HUES64 (cell line): ENCODE measurements at regions not wholly inside any gene's neighbourhood (a gene's known extent, or its start where the extent isn't known, plus 50 kb on each side); places are given as distances from the start of the nearest gene placed in this dataset.

Experiments used
- H3K27ac ChIP-seq: 2 replicates; pipeline ENCODE4 v1.7.0; 2013; ENCODE audit warnings: low read depth, low read length, inconsistent platforms
- H3K27me3 ChIP-seq: 2 replicates; pipeline ENCODE4 v1.6.1; 2013; ENCODE audit warnings: mild to moderate bottlenecking, low read length; ENCODE audit not compliant: insufficient read depth
- H3K36me3 ChIP-seq: 2 replicates; pipeline ENCODE4 v1.6.1; 2013; ENCODE audit warnings: mild to moderate bottlenecking, low read length; ENCODE audit not compliant: insufficient read depth
- H3K4me1 ChIP-seq: 2 replicates; pipeline ENCODE4 v1.6.1; 2013; ENCODE audit warnings: mild to moderate bottlenecking, low read length, moderate library complexity; ENCODE audit not compliant: insufficient read depth
- H3K4me3 ChIP-seq: 2 replicates; pipeline ENCODE4 v1.5.1; 2013; ENCODE audit warnings: mild to moderate bottlenecking, low read length, moderate library complexity
- H3K9ac ChIP-seq: 2 replicates; pipeline ENCODE4 v1.6.1; 2013; ENCODE audit warnings: mild to moderate bottlenecking, low read depth, low read length
- H3K9me3 ChIP-seq: 2 replicates; pipeline ENCODE4 v1.6.1; 2013; ENCODE audit warnings: low read depth, low read length; ENCODE audit not compliant: insufficient read depth
- WGBS: fragments of 150-250, 120-280 bp; methylation state at CpG from one replicate; pipeline ENCODE4 v1.1.7; 2013; ENCODE audit warnings: missing lambda C conversion rate; 5-methylcytosine and 5-hydroxymethylcytosine counted together

DNA sequence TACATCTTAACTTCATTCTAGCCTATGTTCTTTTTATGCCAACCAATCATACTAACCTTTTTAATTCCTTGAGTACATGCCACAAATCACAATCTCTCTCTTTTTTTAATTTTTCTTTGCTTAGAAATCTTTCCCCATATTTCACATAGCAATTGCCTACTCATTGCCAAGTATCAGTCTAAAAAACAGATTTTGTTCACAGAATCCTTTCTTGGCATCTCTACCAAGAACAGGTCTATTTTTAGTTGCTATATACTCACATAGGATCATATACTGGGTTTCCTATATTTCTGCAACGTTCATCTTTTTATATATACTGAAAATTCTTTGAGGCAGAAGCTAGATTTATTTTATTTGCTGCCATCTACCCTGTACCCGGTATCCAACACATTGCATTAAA, 292.1 kb downstream of the GASK1B start:
- WGBS = no CpG with 5 or more reads among the region's 2 CpGs
- Histone ChIP-seq H3K4me3 (no peak overlapping the region), H3K9ac (no peak overlapping the region), H3K27ac (no peak overlapping the region), H3K4me1 (no peaks in the 10 kb centered on the region), H3K9me3 (no peaks in the 10 kb centered on the region), H3K36me3 (no peaks in the 10 kb centered on the region), H3K27me3 (no peaks in the 10 kb centered on the region)

DNA sequence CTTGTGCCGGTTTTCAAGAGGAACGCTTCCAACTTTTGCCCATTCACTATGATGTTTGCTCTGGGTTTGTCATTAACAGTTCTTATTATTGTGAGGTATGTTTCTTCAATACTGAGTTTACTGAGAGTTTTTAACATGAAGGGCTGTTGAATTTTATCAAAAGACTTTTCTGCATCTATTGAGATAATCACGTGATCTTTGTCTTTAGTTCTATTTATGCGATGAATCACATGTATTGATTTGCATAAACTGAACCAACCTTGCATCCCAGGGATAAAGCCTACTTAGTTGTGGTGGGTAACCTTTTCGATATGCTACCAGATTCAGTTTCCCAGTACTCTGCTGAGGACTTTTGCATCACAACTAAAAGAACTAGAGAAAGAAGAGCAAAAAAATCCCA, 318.0 kb downstream of the GASK1B start:
- H3K9me3 ChIP-seq = no peaks in the 10 kb centered on the region
- H3K9ac ChIP-seq = no peak overlapping the region
- H3K27me3 ChIP-seq = no peaks in the 10 kb centered on the region
- no peaks in the 10 kb centered on the region for H3K36me3 ChIP-seq
- no peak overlapping the region for H3K27ac ChIP-seq
- WGBS = 92% methylated on average over 5 of the region's 5 CpGs
- no peak overlapping the region for H3K4me3 ChIP-seq
- H3K4me1 ChIP-seq = no peaks in the 10 kb centered on the region

DNA sequence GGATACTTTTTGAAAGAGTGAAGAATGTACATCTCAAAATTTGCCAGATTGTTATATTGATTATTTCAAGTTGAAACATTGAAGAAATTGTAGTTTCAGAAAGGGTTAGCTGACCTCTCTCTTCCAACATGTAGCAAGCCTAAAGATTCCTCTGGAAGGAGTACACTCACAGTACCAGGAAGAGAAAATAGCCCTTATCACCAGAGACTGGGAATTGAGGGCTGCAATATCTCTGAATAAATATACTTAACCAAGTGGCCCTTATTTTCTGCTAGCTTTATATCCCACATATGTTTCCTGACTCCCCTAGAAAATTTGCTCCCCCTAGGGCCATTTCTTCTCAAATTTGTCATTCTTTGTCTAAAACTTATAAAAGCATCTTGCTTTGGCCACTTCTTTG, 332.2 kb downstream of the GASK1B start:
- Histone ChIP-seq H3K27ac (no peak overlapping the region), H3K9ac (no peak overlapping the region), H3K4me3 (no peak overlapping the region), H3K4me1 (peaks cover 9% of the 10 kb centered on the region; the same call in 1 of the 2 replicates), H3K36me3 (no peaks in the 10 kb centered on the region), H3K27me3 (no peaks in the 10 kb centered on the region), H3K9me3 (no peaks in the 10 kb centered on the region)

DNA sequence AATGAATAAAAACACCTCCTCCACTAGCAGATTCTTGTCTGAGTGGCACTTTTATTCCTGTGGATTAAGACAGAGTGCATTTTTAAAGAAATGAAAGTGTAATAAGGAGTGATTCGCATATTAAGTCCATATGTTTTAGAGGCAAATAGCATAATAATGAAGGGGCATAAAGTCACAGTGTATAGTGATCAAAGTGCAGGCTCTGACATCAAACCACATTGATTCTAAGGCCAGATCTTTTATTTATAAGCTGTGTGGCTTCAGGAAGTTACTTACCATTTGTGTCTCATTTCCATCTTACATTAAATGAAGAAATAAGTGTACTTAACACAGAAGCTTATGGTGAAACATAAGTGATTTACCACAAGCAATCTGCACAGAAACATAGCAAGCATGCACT, 332.8 kb downstream of the GASK1B start:
- no peak overlapping the region for H3K4me3 ChIP-seq
- peaks cover 9% of the 10 kb centered on the region; the same call in 1 of the 2 replicates for H3K4me1 ChIP-seq
- no peaks in the 10 kb centered on the region for H3K9me3 ChIP-seq
- no peak overlapping the region for H3K27ac ChIP-seq
- no peaks in the 10 kb centered on the region for H3K36me3 ChIP-seq
- 100% methylated on average over 1 of the region's 1 CpG for WGBS
- H3K27me3 ChIP-seq = no peaks in the 10 kb centered on the region
- no peak overlapping the region for H3K9ac ChIP-seq

DNA sequence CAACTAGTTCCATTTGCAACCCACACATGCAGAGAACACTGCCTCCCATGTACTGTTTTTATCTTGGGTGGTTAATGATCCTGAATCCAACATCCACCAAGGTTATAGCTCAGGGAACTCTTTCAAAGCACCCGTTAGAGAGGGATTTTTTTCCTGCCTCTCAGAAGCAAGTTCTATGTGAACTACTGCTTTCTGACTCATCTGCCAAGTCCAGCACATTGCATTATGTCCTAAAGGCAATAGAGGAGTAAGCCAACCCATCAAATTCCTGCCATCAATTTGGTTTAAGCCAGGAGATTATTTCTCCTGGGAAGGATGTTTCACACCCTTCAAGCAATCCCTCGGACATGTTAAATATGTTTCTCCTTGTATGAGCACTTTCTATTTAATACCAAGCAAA, 334.5 kb downstream of the GASK1B start:
- Histone ChIP-seq H3K27ac (no peak overlapping the region), H3K9ac (no peak overlapping the region), H3K4me1 (peaks cover 9% of the 10 kb centered on the region; the same call in 1 of the 2 replicates), H3K9me3 (no peaks in the 10 kb centered on the region), H3K4me3 (no peak overlapping the region), H3K36me3 (no peaks in the 10 kb centered on the region), H3K27me3 (no peaks in the 10 kb centered on the region)
- 100% methylated on average over 1 of the region's 2 CpGs for WGBS

DNA sequence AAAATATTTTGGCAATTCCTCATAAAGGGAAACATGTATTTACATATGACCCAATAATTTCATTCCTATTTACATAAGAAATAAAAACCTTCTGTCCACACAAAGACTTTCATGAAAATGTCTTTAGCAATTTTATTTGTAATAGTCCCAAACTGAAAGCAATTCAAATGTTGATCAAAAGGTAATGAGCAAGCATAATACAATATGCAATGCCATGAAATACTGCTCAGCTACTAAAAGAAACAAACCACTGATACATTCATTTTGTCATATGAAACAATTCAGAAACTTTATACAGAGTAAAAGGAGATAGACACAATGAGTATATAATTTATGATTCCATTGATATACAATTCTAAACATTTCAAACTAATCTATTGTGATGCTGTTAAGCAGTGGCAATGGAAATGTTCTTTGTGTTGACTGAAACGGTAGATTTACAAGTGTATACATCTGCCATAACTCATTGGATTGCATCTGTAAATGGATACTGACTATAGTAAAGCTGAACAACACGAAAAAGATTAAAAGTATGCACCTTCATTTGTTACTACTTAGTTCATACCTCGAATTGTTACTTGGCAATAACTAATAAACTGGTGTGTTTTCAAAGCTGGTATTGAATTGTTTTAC, 335.6 kb downstream of the GASK1B start:
- WGBS = 96% methylated on average over 3 of the region's 3 CpGs
- no peaks in the 10 kb centered on the region for H3K9me3 ChIP-seq

DNA sequence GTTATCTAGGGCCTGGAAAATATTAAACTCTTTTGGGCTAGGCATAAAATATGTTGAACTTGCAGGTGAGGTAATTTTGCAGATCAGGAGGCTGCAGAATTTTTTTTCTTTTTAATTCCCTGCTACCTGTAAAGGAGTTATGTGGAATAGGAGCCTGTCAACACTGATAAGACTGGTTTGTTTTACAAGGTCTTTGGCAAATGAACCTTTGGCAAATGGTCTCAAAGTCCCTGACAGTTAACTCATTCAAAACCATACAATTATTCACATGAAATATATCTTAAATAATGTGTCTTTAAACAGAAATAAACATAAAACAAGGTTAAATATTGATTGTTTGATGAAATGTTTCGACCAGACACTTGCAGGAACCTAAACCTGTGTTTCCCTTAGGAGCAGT, 340.2 kb downstream of the GASK1B start:
- no peaks in the 10 kb centered on the region for H3K9me3 ChIP-seq
- H3K9ac ChIP-seq = no peak overlapping the region
- H3K4me1 ChIP-seq = peaks cover 9% of the 10 kb centered on the region; the same call in 1 of the 2 replicates
- no peak overlapping the region for H3K4me3 ChIP-seq
- H3K27me3 ChIP-seq = no peaks in the 10 kb centered on the region
- no peak overlapping the region for H3K27ac ChIP-seq
- H3K36me3 ChIP-seq = no peaks in the 10 kb centered on the region
- 90% methylated on average over 1 of the region's 1 CpG for WGBS

More for the DNA sequence above, 335.6 kb downstream of the GASK1B start:
- Histone ChIP-seq H3K9ac (no peak overlapping the region), H3K4me1 (peaks cover 9% of the 10 kb centered on the region; the same call in 1 of the 2 replicates), H3K36me3 (no peaks in the 10 kb centered on the region), H3K4me3 (no peak overlapping the region), H3K27ac (no peak overlapping the region), H3K27me3 (no peaks in the 10 kb centered on the region)

DNA sequence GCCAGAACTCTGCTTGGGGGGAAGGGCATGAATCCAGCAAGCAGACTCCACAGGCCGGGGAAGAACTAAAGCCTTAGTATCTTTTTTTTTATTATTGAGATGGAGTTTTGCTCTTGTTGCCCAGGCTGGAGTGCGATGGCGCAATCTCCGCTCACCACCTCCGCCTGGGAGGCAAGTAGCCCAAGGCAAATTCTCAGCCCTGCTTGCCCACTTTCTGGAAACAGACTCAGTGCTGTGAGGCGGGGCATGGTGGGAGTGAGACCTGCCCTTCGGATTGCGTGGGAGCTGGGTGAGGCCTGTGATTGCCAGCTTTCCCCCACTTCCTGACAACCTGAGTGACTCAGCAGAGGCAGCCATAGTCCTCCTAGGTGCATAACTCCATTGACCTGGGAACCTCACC, 348.8 kb downstream of the GASK1B start:
- no peaks in the 10 kb centered on the region for H3K9me3 ChIP-seq
- no peak overlapping the region for H3K27ac ChIP-seq
- 99% methylated on average over 8 of the region's 8 CpGs for WGBS
- no peaks in the 10 kb centered on the region for H3K4me1 ChIP-seq
- no peaks in the 10 kb centered on the region for H3K36me3 ChIP-seq
- H3K9ac ChIP-seq = no peak overlapping the region
- no peaks in the 10 kb centered on the region for H3K27me3 ChIP-seq
- H3K4me3 ChIP-seq = no peak overlapping the region

DNA sequence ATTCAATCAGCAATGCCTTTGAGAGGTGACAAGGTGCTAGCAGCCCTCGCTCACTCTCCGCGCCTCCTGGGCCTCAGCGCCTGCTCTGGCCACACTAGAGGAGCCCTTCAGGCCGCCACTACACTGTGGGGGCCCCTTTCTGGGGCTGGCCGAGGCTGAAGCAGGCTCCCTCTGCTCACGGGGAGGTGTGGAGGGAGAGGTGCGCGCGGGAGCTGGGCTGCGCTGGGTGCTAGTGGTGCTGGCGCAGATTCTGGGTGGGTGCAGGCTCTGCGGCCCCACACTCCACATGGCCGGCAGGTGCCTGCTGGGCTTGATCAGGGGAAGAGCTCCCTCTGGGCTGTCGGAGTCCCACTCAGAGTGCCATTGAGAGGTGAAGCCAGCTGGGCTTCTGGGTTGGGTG, 351.0 kb downstream of the GASK1B start:
- H3K36me3 ChIP-seq = no peaks in the 10 kb centered on the region
- no peak overlapping the region for H3K4me3 ChIP-seq
- no peak overlapping the region for H3K27ac ChIP-seq
- no peak overlapping the region for H3K9ac ChIP-seq
- no peaks in the 10 kb centered on the region for H3K9me3 ChIP-seq
- H3K4me1 ChIP-seq = no peaks in the 10 kb centered on the region
- 90% methylated on average over 15 of the region's 15 CpGs for WGBS
- H3K27me3 ChIP-seq = no peaks in the 10 kb centered on the region

DNA sequence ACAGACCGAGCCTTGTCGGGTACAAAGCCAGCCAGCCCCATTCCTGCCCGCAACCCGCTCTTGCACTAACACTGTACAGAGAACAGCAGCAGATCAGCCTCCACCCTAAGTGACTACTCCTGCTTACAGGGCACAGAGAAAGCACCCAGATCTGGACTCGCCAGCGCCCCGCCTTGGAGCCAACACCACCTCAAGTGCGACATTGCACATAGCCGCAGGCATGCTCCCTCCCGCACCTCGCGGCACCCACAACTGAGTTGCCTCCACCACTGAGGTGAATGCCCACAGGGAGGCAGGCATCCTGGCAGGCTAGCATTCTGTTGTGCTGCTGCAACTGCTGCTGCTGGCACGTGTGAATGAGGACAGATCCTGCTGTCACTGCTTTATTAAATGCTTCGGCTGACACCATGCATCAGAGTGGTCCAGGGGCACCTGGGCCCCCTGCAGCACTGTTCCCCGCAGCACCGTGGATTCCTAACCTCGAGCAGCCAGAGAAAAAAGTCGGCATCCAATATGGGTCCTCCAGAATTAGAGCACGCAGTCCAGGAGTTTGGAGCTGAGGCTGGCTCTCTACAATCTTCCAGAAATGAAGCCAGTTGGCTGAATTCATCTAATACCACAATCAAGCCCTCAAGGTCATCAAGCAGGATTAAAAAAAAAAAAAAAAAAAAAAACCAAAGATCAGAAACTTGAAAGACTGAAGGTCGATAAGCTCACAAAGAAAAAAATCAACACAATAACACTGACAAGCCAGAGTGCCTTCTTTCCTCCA, 352.9 kb downstream of the GASK1B start:
- Histone ChIP-seq H3K9me3 (no peaks in the 10 kb centered on the region), H3K9ac (no peak overlapping the region), H3K27ac (no peak overlapping the region), H3K4me1 (no peaks in the 10 kb centered on the region), H3K36me3 (no peaks in the 10 kb centered on the region), H3K27me3 (no peaks in the 10 kb centered on the region), H3K4me3 (no peak overlapping the region)
- WGBS = 93% methylated on average over 20 of the region's 20 CpGs

DNA sequence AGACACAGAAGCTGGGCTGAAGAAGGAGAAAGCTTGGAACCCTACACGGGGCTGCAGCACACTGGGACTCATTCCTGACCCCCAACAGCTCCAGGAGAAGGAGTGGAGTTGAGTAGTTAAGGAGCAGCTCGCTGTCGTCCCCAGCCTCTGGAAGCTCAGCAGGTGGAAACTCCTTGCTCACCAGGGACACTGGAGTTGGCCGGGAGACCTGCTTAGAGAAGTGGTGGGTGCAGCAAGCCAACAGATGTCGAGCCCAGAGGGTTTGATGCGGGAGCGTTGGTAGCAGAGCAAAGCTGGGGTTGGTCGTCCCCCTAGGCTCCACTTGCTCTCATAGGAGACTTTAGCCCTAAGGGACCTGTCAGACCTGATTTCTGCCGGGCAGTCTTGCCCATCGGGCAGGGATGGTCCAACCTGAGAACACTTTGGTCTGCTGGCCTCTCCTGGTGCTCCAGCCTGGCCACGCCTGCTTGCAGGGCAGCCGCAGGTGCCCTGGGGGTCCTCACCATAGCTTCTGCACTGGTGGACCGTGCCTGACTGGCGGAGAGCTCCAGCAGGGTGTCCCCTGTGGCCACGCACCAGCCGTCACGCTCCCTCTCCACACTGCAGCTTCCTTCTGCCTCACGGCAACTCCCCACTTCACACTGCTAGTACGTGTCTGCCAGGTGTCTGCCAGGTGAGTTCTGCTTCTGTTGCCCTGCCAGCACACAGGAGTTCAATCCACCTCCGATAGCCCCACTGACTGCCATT, 353.7 kb downstream of the GASK1B start:
- H3K4me1 ChIP-seq = no peaks in the 10 kb centered on the region
- H3K9me3 ChIP-seq = no peaks in the 10 kb centered on the region
- no peak overlapping the region for H3K27ac ChIP-seq
- H3K4me3 ChIP-seq = no peak overlapping the region
- 94% methylated on average over 20 of the region's 20 CpGs for WGBS
- H3K36me3 ChIP-seq = no peaks in the 10 kb centered on the region
- no peaks in the 10 kb centered on the region for H3K27me3 ChIP-seq
- no peak overlapping the region for H3K9ac ChIP-seq
